Panc1 (cell line): ENCODE measurements at regions not wholly inside any gene's neighbourhood (a gene's known extent, or its start where the extent isn't known, plus 50 kb on each side); places are given as distances from the start of the nearest gene placed in this dataset.

Source experiments
- ATAC-seq: fragments of 200-7000 bp; cut with Tn5 transposase; 2 replicates; pipeline ENCODE4 v1.9.1; 2020; ENCODE audit warnings: mild to moderate bottlenecking, moderate library complexity
- BruUV-seq: library from RNA; stranded (reverse); fragments of 400-500 nt; replicated peaks from 2 replicates; lab custom pipeline; 2021; lab: Mats Ljungman, UMichigan
- CTCF ChIA-PET: fragments of 300-600 bp; sonication (Branson Sonifier 250); formaldehyde crosslinking; loops from one replicate; lab custom pipeline; 2022; ENCODE audit warnings: antibody characterized with exemption; lab: Charles Lee
- POLR2A ChIA-PET: fragments of 300-600 bp; sonication (Branson Sonifier 250); formaldehyde crosslinking; loops from one replicate; lab custom pipeline; 2022; ENCODE audit warnings: antibody characterized with exemption; lab: Charles Lee
- DNase-seq: peaks from one replicate; pipeline ENCODE4 v3.0.0-alpha.2; 2010; ENCODE audit warnings: low read depth, low spot score
- H3K27ac ChIP-seq: 2 replicates; pipeline ENCODE4 v1.5.1; 2011; ENCODE audit warnings: mild to moderate bottlenecking, low read length, inconsistent platforms
- H3K27me3 ChIP-seq: fragments of 200-500 bp; sonication (Bioruptor generic); 2 replicates; pipeline ENCODE4 v1.6.0; 2014; ENCODE audit warnings: low read length, inconsistent platforms; ENCODE audit not compliant: control insufficient read depth, insufficient read depth
- H3K36me3 ChIP-seq: fragments of 200-500 bp; sonication (Bioruptor generic); 2 replicates; pipeline ENCODE4 v1.5.1; 2014; ENCODE audit warnings: inconsistent platforms, mild to moderate bottlenecking, low read length, moderate library complexity; ENCODE audit not compliant: control insufficient read depth, insufficient read depth
- H3K4me1 ChIP-seq: 2 replicates; pipeline ENCODE4 v1.5.1; 2011; ENCODE audit warnings: inconsistent platforms, mild to moderate bottlenecking, low read length, moderate library complexity; ENCODE audit not compliant: control insufficient read depth, insufficient read depth
- H3K4me3 ChIP-seq, 2 experiments: 2 replicates each; pipeline ENCODE4 v1.5.1; 2011 to 2012; ENCODE audit warnings: low read depth in 2 of 2, low read length in 2 of 2, mild to moderate bottlenecking in 2 of 2, inconsistent platforms in 1 of 2, moderate library complexity in 1 of 2
- H3K9me3 ChIP-seq: fragments of 200-500 bp; sonication (Bioruptor generic); 2 replicates; pipeline ENCODE4 v1.5.1; 2014; ENCODE audit warnings: low read depth, mild to moderate bottlenecking, inconsistent platforms, low read length, moderate library complexity; ENCODE audit not compliant: control insufficient read depth, insufficient read depth
- POLR2AphosphoS5 ChIP-seq: IDR thresholded peaks from 2 replicates; pipeline ENCODE4 v1.6.1; 2012; ENCODE audit warnings: mild to moderate bottlenecking, low read depth, low read length, moderate library complexity
- REST ChIP-seq, 2 experiments: IDR thresholded peaks; 2 replicates each; pipeline ENCODE4 v1.6.1; 2011 to 2012; ENCODE audit warnings: low read depth in 2 of 2, control low read depth in 1 of 2, low read length in 1 of 2, mild to moderate bottlenecking in 1 of 2, moderate library complexity in 1 of 2; ENCODE audit not compliant: insufficient read depth in 1 of 2
- SIN3A ChIP-seq: IDR thresholded peaks from 2 replicates; pipeline ENCODE4 v1.6.1; 2012; ENCODE audit warnings: low read depth, mild to moderate bottlenecking, low read length, moderate library complexity, borderline replicate concordance; ENCODE audit not compliant: insufficient read depth
- TCF7L2 ChIP-seq: IDR thresholded peaks from 2 replicates; pipeline ENCODE4 v1.6.1; 2011; ENCODE audit warnings: mild to moderate bottlenecking, low read depth, low read length, inconsistent platforms
- in situ Hi-C: cut with HindIII; loops from 2 replicates; pipeline ENCODE4 v1.10.0; 2016; ENCODE audit warnings: low sequenced_read_pairs, low pct_unique_long_range_greater_than_20kb
- intact Hi-C: fragments of 100-400 bp; cut with micrococcal nuclease; formaldehyde crosslinking; loops from one replicate; pipeline ENCODE4 v1.10.0; 2022; ENCODE audit not compliant: unreplicated experiment
- TF ChIP-seq, protein P1 (sequence below): fragments of 450-650 bp; IDR thresholded peaks from 2 replicates; pipeline ENCODE4 v1.5.1; 2017; ENCODE audit warnings: mild to moderate bottlenecking

DNA sequence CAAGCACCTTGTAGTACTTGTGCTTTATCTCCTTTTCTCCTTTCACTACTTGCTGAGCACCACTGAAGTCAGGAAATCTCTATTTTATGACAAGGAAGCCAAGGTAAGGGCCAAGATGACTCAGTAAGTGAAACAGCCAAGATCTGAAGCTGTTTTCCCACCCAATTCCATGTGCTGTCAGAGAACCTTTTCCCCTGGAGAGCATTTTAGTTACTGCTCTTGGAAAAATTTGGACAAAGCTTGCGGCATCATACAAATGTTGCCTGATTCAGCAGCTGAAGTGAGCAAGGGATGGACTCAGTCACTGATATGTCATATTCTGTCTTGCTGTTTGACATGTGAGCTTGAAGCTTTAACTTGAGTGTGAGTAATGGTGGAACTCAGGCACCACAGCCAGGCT is 391.4 kb downstream of the RAB28 start:
- DNase-seq (no peak), ATAC-seq (no peak)
- no peaks in the 10 kb centered on the region for H3K4me1 ChIP-seq
- H3K27ac ChIP-seq, result no peak overlapping the region
- no peak for TF ChIP-seq REST (IDR thresholded peaks at IDR 0.05; ENCODE audit: insufficient read depth in 1 of 2, low read depth in 2 of 2, low read length in 1 of 2)
- TF ChIP-seq, protein P1, sequence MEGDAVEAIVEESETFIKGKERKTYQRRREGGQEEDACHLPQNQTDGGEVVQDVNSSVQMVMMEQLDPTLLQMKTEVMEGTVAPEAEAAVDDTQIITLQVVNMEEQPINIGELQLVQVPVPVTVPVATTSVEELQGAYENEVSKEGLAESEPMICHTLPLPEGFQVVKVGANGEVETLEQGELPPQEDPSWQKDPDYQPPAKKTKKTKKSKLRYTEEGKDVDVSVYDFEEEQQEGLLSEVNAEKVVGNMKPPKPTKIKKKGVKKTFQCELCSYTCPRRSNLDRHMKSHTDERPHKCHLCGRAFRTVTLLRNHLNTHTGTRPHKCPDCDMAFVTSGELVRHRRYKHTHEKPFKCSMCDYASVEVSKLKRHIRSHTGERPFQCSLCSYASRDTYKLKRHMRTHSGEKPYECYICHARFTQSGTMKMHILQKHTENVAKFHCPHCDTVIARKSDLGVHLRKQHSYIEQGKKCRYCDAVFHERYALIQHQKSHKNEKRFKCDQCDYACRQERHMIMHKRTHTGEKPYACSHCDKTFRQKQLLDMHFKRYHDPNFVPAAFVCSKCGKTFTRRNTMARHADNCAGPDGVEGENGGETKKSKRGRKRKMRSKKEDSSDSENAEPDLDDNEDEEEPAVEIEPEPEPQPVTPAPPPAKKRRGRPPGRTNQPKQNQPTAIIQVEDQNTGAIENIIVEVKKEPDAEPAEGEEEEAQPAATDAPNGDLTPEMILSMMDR, result no peak
- TF ChIP-seq TCF7L2, result no peak
- TF ChIP-seq SIN3A, result no peak
- no peak for TF ChIP-seq POLR2AphosphoS5
- no peaks in the 10 kb centered on the region for H3K9me3 ChIP-seq
- no peak overlapping the region for H3K4me3 ChIP-seq
- intact Hi-C loops, result no loop called here
- ChIA-PET CTCF (no interaction called here), POLR2A (no interaction called here)
- H3K27me3 ChIP-seq, result no peaks in the 10 kb centered on the region
- in situ Hi-C loops, result no loop called here
- no peaks in the 10 kb centered on the region for H3K36me3 ChIP-seq
- no TSS peak for BruUV-seq

GRCh38 chr4:13089659-13089998 is 394.5 kb downstream of the RAB28 start:
- no TSS peak for BruUV-seq
- H3K4me1 ChIP-seq, result no peaks in the 10 kb centered on the region

More at GRCh38 chr4:13089659-13089998, 394.5 kb downstream of the RAB28 start:
- H3K4me3 ChIP-seq, result no peak overlapping the region
- H3K27ac ChIP-seq, result no peak overlapping the region
- ChIA-PET CTCF (no interaction called here), POLR2A (no interaction called here)
- DNase-seq (no peak), ATAC-seq (no peak)
- intact Hi-C loops (no loop called here), in situ Hi-C loops (no loop called here)
- TF ChIP-seq, protein P1, result no peak
- TF ChIP-seq SIN3A, result no peak
- no peak for TF ChIP-seq POLR2AphosphoS5
- no peak for TF ChIP-seq REST (IDR thresholded peaks at IDR 0.05; ENCODE audit: insufficient read depth in 1 of 2, low read depth in 2 of 2, low read length in 1 of 2)
- TF ChIP-seq TCF7L2, result no peak
- H3K27me3 ChIP-seq, result no peaks in the 10 kb centered on the region
- H3K9me3 ChIP-seq, result no peaks in the 10 kb centered on the region
- no peaks in the 10 kb centered on the region for H3K36me3 ChIP-seq
